Esophagus squamous epithelium (tissue), 4 donors: ENCODE measurements at regions not wholly inside any gene's neighbourhood (a gene's known extent, or its start where the extent isn't known, plus 50 kb on each side); places are given as distances from the start of the nearest gene placed in this dataset.

ENCODE experiments used
- POLR2A ChIP-seq, 4 donors: fragments of 450-650 bp; IDR thresholded peaks; one replicate each; pipeline ENCODE4 v1.6.1; 2017; ENCODE audit warnings: antibody characterized with exemption in 4 of 4, mild to moderate bottlenecking in 4 of 4, moderate library complexity in 3 of 4
- TF ChIP-seq, protein P1 (sequence below), 6 experiments: fragments of 450-650 bp in 4 of 6; fragments of 200-600 bp in 2 of 6; sonication (generic) in 2 of 6; IDR thresholded peaks; one replicate each; pipeline ENCODE4 v1.5.1; 2016 to 2019; ENCODE audit warnings: antibody characterized with exemption in 6 of 6, mild to moderate bottlenecking in 4 of 6, moderate library complexity in 4 of 6

DNA sequence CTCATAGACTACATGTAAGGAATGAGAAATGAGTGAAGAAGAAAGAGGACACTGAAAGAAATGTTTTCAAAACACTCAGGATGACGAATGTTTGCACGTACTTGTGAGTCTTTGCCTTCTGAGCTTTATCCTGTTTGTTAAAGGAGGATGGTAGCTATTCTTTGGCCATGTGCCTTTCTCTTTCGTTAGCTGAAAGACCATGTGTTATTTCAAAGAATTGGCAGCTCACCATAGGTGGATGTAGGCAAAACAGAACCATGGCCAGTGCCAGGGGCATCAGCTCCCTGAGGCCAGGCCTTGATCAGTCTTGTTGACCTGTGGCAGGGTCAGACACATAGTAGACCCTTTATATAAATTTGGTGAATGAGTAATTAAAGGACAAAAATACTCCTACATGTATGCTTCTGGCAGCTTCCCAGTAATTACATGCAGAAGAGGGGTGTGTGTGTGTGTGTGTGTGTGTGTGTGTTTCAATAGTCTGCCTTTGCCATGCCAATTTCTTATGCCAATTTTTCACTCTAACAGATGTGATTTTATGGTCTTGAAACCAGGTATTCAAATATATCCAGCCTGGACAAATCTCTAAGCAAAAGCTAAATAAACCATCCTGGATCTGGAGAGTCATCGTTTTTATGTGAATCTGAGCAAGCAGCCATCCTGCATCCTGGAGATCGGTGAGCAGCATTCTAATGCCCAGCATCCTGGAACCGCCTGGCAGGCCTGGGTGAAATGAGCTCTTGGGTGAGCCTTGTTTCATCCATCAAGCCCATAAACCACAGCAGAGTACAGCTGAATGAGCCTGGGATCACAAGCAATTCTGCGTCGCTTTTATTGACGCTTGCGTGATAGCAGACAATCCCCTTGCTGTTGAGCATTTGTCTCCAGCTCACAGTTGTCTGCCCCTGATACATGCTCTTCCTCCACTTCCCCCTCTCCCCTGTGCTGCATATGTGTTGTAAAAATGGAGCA, 475.4 kb downstream of the MED10 start:
- TF ChIP-seq, protein P1, sequence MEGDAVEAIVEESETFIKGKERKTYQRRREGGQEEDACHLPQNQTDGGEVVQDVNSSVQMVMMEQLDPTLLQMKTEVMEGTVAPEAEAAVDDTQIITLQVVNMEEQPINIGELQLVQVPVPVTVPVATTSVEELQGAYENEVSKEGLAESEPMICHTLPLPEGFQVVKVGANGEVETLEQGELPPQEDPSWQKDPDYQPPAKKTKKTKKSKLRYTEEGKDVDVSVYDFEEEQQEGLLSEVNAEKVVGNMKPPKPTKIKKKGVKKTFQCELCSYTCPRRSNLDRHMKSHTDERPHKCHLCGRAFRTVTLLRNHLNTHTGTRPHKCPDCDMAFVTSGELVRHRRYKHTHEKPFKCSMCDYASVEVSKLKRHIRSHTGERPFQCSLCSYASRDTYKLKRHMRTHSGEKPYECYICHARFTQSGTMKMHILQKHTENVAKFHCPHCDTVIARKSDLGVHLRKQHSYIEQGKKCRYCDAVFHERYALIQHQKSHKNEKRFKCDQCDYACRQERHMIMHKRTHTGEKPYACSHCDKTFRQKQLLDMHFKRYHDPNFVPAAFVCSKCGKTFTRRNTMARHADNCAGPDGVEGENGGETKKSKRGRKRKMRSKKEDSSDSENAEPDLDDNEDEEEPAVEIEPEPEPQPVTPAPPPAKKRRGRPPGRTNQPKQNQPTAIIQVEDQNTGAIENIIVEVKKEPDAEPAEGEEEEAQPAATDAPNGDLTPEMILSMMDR (IDR thresholded peaks at IDR 0.05), result no peak
- no peak for TF ChIP-seq POLR2A (IDR thresholded peaks at IDR 0.05)
